HAP-1 (cell line): ENCODE measurements at regions not wholly inside any gene's neighbourhood (a gene's known extent, or its start where the extent isn't known, plus 50 kb on each side); places are given as distances from the start of the nearest gene placed in this dataset.

Source experiments
- DNase-seq, 2 experiments: peaks; one replicate each; pipeline ENCODE4 v3.0.0-alpha.2; 2016 to 2020; ENCODE audit warnings: low spot score in 2 of 2
- H3K27me3 ChIP-seq: fragments of 250-450 bp; sonication (Bioruptor Pico); 2 replicates; pipeline ENCODE4 v1.5.1; 2020; ENCODE audit warnings: low read depth, mild to moderate bottlenecking, moderate library complexity
- H3K36me3 ChIP-seq: fragments of 250-450 bp; sonication (Bioruptor Pico); replicated peaks from 2 replicates; pipeline ENCODE4 v1.5.1; 2020; ENCODE audit warnings: mild to moderate bottlenecking
- H3K4me1 ChIP-seq: fragments of 250-450 bp; sonication (Bioruptor Pico); 2 replicates; pipeline ENCODE4 v1.5.1; 2020; ENCODE audit warnings: mild to moderate bottlenecking
- H3K4me3 ChIP-seq: fragments of 250-450 bp; sonication (Bioruptor Pico); 2 replicates; pipeline ENCODE4 v1.5.1; 2020; ENCODE audit warnings: mild to moderate bottlenecking, moderate library complexity
- H3K9me3 ChIP-seq: fragments of 250-450 bp; sonication (Bioruptor Pico); 2 replicates; pipeline ENCODE4 v1.5.1; 2020; ENCODE audit warnings: mild to moderate bottlenecking, moderate library complexity
- in situ Hi-C: fragments of 300-500 bp; cut with MboI; formaldehyde crosslinking; loops from 3 replicates; pipeline ENCODE4 v1.14.3; 2020; ENCODE audit warnings: low sequenced_read_pairs, inconsistent platforms, mixed read lengths

GRCh38 chr16:59733321-59733720 lies 999.2 kb upstream of the GOT2 start:
- in situ Hi-C loops, result no loop called here
- H3K27me3 ChIP-seq, result no peaks in the 10 kb centered on the region
- no peaks in the 10 kb centered on the region for H3K9me3 ChIP-seq
- H3K36me3 ChIP-seq, result no peaks in the 10 kb centered on the region
- no peaks in the 10 kb centered on the region for H3K4me1 ChIP-seq
- no peak overlapping the region for H3K4me3 ChIP-seq
- DNase-seq, result no peak

- DNase-seq, result no peak
- Histone ChIP-seq H3K9me3 (no peaks in the 10 kb centered on the region), H3K4me3 (no peak overlapping the region), H3K36me3 (no peaks in the 10 kb centered on the region), H3K27me3 (no peaks in the 10 kb centered on the region), H3K4me1 (no peaks in the 10 kb centered on the region)
- in situ Hi-C loops, result no loop called here
Observed at GRCh38 chr16:59729613-59730012, 995.5 kb upstream of the GOT2 start.

- H3K4me3 ChIP-seq, result no peak overlapping the region
- no peaks in the 10 kb centered on the region for H3K36me3 ChIP-seq
- H3K27me3 ChIP-seq, result no peaks in the 10 kb centered on the region
- no peaks in the 10 kb centered on the region for H3K9me3 ChIP-seq
- no peaks in the 10 kb centered on the region for H3K4me1 ChIP-seq
- DNase-seq, result no peak
- in situ Hi-C loops, result no loop called here
Observed at GRCh38 chr16:59719121-59719520, 985.0 kb upstream of the GOT2 start.

GRCh38 chr16:59707436-59708226 lies 973.5 kb upstream of the GOT2 start:
- H3K9me3 ChIP-seq, result no peaks in the 10 kb centered on the region
- H3K4me3 ChIP-seq, result no peak overlapping the region
- H3K4me1 ChIP-seq, result peaks cover 2% of the 10 kb centered on the region
- H3K27me3 ChIP-seq, result 0 out of 2 replicates have a peak, but pooled peaks cover 2% of the 10 kb centered on the region
- in situ Hi-C loops, result no loop called here
- H3K36me3 ChIP-seq, result no peaks in the 10 kb centered on the region
- no peak for DNase-seq

- in situ Hi-C loops, result no loop called here
- DNase-seq, result no peak
- 0 out of 2 replicates have a peak, but pooled peaks cover 2% of the 10 kb centered on the region for H3K27me3 ChIP-seq
- no peaks in the 10 kb centered on the region for H3K4me1 ChIP-seq
- H3K36me3 ChIP-seq, result no peaks in the 10 kb centered on the region
- no peak overlapping the region for H3K4me3 ChIP-seq
- H3K9me3 ChIP-seq, result no peaks in the 10 kb centered on the region
Observed at GRCh38 chr16:59701963-59702930, 968.1 kb upstream of the GOT2 start.

- DNase-seq, result no peak
- H3K9me3 ChIP-seq, result no peaks in the 10 kb centered on the region
- in situ Hi-C loops, result no loop called here
- no peak overlapping the region for H3K4me3 ChIP-seq
- H3K36me3 ChIP-seq, result no peaks in the 10 kb centered on the region
- H3K4me1 ChIP-seq, result no peaks in the 10 kb centered on the region
- 0 out of 2 replicates have a peak, but pooled peaks cover 2% of the 10 kb centered on the region for H3K27me3 ChIP-seq
Observed at GRCh38 chr16:59699786-59700185, 965.7 kb upstream of the GOT2 start.

GRCh38 chr16:59698346-59699020 lies 964.4 kb upstream of the GOT2 start:
- in situ Hi-C loops, result no loop called here

GRCh38 chr16:59697761-59698160 lies 963.6 kb upstream of the GOT2 start:
- no peaks in the 10 kb centered on the region for H3K27me3 ChIP-seq
- no peaks in the 10 kb centered on the region for H3K9me3 ChIP-seq
- DNase-seq, result no peak
- in situ Hi-C loops, result no loop called here
- no peak overlapping the region for H3K4me3 ChIP-seq
- no peaks in the 10 kb centered on the region for H3K4me1 ChIP-seq
- no peaks in the 10 kb centered on the region for H3K36me3 ChIP-seq

More at GRCh38 chr16:59698346-59699020, 964.4 kb upstream of the GOT2 start:
- Histone ChIP-seq H3K9me3 (no peaks in the 10 kb centered on the region), H3K4me1 (no peaks in the 10 kb centered on the region), H3K36me3 (no peaks in the 10 kb centered on the region), H3K4me3 (no peak overlapping the region), H3K27me3 (0 out of 2 replicates have a peak, but pooled peaks cover 2% of the 10 kb centered on the region)
- no peak for DNase-seq

GRCh38 chr16:59697236-59697635 lies 963.1 kb upstream of the GOT2 start:
- Histone ChIP-seq H3K4me1 (no peaks in the 10 kb centered on the region), H3K27me3 (no peaks in the 10 kb centered on the region), H3K9me3 (no peaks in the 10 kb centered on the region), H3K36me3 (no peaks in the 10 kb centered on the region), H3K4me3 (no peak overlapping the region)
- no peak for DNase-seq
- in situ Hi-C loops, result no loop called here

- H3K4me1 ChIP-seq, result no peaks in the 10 kb centered on the region
- no peaks in the 10 kb centered on the region for H3K27me3 ChIP-seq
- in situ Hi-C loops, result no loop called here
- no peaks in the 10 kb centered on the region for H3K36me3 ChIP-seq
- no peak for DNase-seq
- no peaks in the 10 kb centered on the region for H3K9me3 ChIP-seq
- no peak overlapping the region for H3K4me3 ChIP-seq
Observed at GRCh38 chr16:59696495-59696894, 962.4 kb upstream of the GOT2 start.

- Histone ChIP-seq H3K9me3 (no peaks in the 10 kb centered on the region), H3K36me3 (no peaks in the 10 kb centered on the region), H3K4me3 (no peak overlapping the region), H3K4me1 (no peaks in the 10 kb centered on the region), H3K27me3 (no peaks in the 10 kb centered on the region)
- in situ Hi-C loops, result no loop called here
- DNase-seq, result no peak
Observed at GRCh38 chr16:59690216-59690615, 956.1 kb upstream of the GOT2 start.

- H3K4me1 ChIP-seq, result no peaks in the 10 kb centered on the region
- no peaks in the 10 kb centered on the region for H3K27me3 ChIP-seq
- H3K9me3 ChIP-seq, result no peaks in the 10 kb centered on the region
- in situ Hi-C loops, result no loop called here
- H3K36me3 ChIP-seq, result no peaks in the 10 kb centered on the region
- H3K4me3 ChIP-seq, result no peak overlapping the region
- DNase-seq, result no peak
Observed at GRCh38 chr16:59688006-59688405, 953.9 kb upstream of the GOT2 start.

- H3K36me3 ChIP-seq, result no peaks in the 10 kb centered on the region
- DNase-seq, result no peak
- no peak overlapping the region for H3K4me3 ChIP-seq
- in situ Hi-C loops, result no loop called here
- H3K27me3 ChIP-seq, result no peaks in the 10 kb centered on the region
- no peaks in the 10 kb centered on the region for H3K9me3 ChIP-seq
- no peaks in the 10 kb centered on the region for H3K4me1 ChIP-seq
Observed at GRCh38 chr16:59686405-59686804, 952.3 kb upstream of the GOT2 start.
